Right lobe of liver (tissue), 6 donors: ENCODE measurements at regions not wholly inside any gene's neighbourhood (a gene's known extent, or its start where the extent isn't known, plus 50 kb on each side); places are given as distances from the start of the nearest gene placed in this dataset.

Source experiments
- ATAC-seq, 4 donors: fragments of 200-7000 bp; cut with Tn5 transposase; one replicate each; pipeline ENCODE4 v1.9.1; 2020; ENCODE audit warnings: mild to moderate bottlenecking in 4 of 4, moderate library complexity in 4 of 4
- DNase-seq, 3 donors: peaks; one replicate each; pipeline ENCODE4 v3.0.0-alpha.2; 2020
- H3K27ac ChIP-seq, 3 donors: fragments of 200-600 bp; one replicate each; pipeline ENCODE4 v1.8.0; 2022
- H3K27me3 ChIP-seq, 2 donors: fragments of 200-600 bp; one replicate each; pipeline ENCODE4 v1.8.0; 2022
- H3K36me3 ChIP-seq, 4 donors: fragments of 200-600 bp; sonication (generic) in 1 of 4; one replicate each; pipeline versions ENCODE4 v1.5.1 to v1.8.0; 2017 to 2022; ENCODE audit warnings: control low read depth in 1 of 4
- H3K4me1 ChIP-seq, 4 donors: fragments of 200-600 bp; sonication (generic) in 1 of 4; one replicate each; pipeline versions ENCODE4 v1.5.1 to v1.8.0; 2017 to 2022; ENCODE audit warnings: control low read depth in 1 of 4
- H3K4me3 ChIP-seq, 3 donors: fragments of 200-600 bp; one replicate each; pipeline ENCODE4 v1.8.0; 2022
- H3K9me3 ChIP-seq, 4 donors: fragments of 200-600 bp; sonication (generic) in 1 of 4; one replicate each; pipeline versions ENCODE4 v1.5.1 to v1.8.0; 2017 to 2022; ENCODE audit warnings: control low read depth in 1 of 4
- POLR2A ChIP-seq: fragments of 450-650 bp; IDR thresholded peaks from one replicate; pipeline ENCODE4 v1.6.1; 2017; ENCODE audit warnings: antibody characterized with exemption, mild to moderate bottlenecking
- WGBS: methylation state at CpG from one replicate; pipeline ENCODE4 v1.1.6; 2018; ENCODE audit warnings: low coverage, low lambda C conversion rate; ENCODE audit not compliant: insufficient coverage; ENCODE audit errors: missing lambda C conversion rate; 5-methylcytosine and 5-hydroxymethylcytosine counted together
- intact Hi-C, 2 donors: fragments of 100-400 bp; cut with DNase I; formaldehyde crosslinking; loops; one replicate each; pipeline versions ENCODE4 v1.11.2 to v1.14.1; 2022
- TF ChIP-seq, protein P1 (sequence below), 4 donors: fragments of 200-600 bp in 3 of 4; fragments of 450-650 bp in 1 of 4; IDR thresholded peaks; one replicate each; pipeline versions ENCODE4 v1.5.1 to v1.8.0; 2016 to 2022; ENCODE audit warnings: antibody characterized with exemption in 4 of 4, mild to moderate bottlenecking in 2 of 4
- donor health status: DM: no; HTN: yes; CAD: no.
- donor health status: DM: no; HTN: no; CAD: no.
- donor health status: DM: no; HTN: no; CAD: no.
- donor health status: DM: no; HTN: yes; CAD: no.
- donor health status: DM: no; HTN: yes; CAD: no.

DNA sequence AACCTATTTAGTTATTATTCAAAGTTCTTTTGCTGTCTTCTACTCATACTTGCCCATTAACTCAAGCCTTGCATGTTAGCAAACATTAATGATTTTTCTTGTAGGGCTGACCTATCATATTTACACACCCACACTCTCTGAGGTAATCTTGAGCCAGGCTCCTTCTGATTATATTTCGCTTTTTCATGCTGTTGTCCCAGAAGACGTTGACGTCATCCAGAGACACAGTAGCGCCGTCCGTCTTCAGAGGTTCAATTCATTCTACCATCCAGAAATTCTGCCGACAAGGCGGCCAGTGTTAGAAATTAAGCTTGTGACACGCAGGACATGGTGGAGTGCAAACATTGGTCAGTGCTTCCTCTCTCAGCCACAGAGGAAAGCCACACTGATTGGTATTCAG is 584.7 kb downstream of the BMP2 start:
- Histone ChIP-seq H3K4me3 (no peak overlapping the region), H3K36me3 (no peaks in the 10 kb centered on the region), H3K4me1 (no peaks in the 10 kb centered on the region), H3K9me3 (no peaks in the 10 kb centered on the region), H3K27me3 (no peaks in the 10 kb centered on the region), H3K27ac (no peak overlapping the region)
- TF ChIP-seq, protein P1, sequence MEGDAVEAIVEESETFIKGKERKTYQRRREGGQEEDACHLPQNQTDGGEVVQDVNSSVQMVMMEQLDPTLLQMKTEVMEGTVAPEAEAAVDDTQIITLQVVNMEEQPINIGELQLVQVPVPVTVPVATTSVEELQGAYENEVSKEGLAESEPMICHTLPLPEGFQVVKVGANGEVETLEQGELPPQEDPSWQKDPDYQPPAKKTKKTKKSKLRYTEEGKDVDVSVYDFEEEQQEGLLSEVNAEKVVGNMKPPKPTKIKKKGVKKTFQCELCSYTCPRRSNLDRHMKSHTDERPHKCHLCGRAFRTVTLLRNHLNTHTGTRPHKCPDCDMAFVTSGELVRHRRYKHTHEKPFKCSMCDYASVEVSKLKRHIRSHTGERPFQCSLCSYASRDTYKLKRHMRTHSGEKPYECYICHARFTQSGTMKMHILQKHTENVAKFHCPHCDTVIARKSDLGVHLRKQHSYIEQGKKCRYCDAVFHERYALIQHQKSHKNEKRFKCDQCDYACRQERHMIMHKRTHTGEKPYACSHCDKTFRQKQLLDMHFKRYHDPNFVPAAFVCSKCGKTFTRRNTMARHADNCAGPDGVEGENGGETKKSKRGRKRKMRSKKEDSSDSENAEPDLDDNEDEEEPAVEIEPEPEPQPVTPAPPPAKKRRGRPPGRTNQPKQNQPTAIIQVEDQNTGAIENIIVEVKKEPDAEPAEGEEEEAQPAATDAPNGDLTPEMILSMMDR (IDR thresholded peaks at IDR 0.05): no peak
- no peak for TF ChIP-seq POLR2A
- no peak for DNase-seq
- intact Hi-C loops: no loop called here
- ATAC-seq: peak in 1 of 4 donors; percentile 51
- 37% methylated on average over 9 of the region's 9 CpGs for WGBS

DNA sequence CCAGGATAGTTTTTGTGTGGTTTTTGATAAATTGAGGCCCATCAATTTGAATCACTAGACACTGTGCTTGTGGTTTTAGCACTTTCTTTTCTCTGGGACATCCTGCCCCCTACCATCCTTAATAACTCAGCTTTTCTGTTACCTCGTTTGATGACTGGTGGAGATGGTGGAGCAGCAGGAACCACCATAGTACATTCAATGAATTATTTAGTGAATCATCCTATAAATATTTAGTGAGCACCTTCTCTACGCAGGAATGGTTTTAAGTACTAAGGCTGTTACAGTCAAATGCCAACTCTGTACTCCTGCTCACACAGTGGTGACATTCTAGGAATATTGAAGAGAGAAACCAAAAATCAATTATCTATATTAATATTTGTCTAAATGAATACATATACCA is 585.2 kb downstream of the HAO1 start:
- TF ChIP-seq POLR2A: no peak
- TF ChIP-seq, protein P1 (IDR thresholded peaks at IDR 0.05): no peak
- no peaks in the 10 kb centered on the region for H3K4me1 ChIP-seq
- no peak for DNase-seq
- no peaks in the 10 kb centered on the region for H3K27me3 ChIP-seq
- ATAC-seq: no peak
- H3K4me3 ChIP-seq: no peak overlapping the region
- H3K36me3 ChIP-seq: no peaks in the 10 kb centered on the region
- intact Hi-C loops: no loop called here
- 41% methylated on average over 2 of the region's 2 CpGs for WGBS
- H3K27ac ChIP-seq: no peak overlapping the region
- no peaks in the 10 kb centered on the region for H3K9me3 ChIP-seq

DNA sequence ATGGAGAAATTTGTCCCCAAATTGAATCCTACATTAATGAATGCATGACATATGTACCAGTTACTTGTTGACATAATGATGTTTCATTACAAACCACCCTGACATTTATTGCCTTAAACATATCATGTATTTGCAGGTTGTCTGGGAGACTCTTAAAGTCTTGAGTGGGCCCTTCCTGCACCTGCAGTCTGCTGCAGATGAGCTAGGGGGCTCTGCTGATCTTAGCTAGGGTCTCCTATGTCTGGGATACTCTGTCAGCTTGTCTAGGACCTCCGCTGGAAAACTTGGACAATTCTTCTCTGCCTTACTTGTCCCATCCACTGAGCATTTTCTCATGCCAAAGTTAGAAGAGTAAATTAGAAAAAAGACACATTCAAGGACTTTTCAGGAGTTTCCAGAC is 581.6 kb downstream of the HAO1 start:
- TF ChIP-seq POLR2A: no peak
- TF ChIP-seq, protein P1 (IDR thresholded peaks at IDR 0.05): no peak
- no peak for ATAC-seq
- WGBS: no CpG with 5 or more reads among the region's 1 CpG

DNA sequence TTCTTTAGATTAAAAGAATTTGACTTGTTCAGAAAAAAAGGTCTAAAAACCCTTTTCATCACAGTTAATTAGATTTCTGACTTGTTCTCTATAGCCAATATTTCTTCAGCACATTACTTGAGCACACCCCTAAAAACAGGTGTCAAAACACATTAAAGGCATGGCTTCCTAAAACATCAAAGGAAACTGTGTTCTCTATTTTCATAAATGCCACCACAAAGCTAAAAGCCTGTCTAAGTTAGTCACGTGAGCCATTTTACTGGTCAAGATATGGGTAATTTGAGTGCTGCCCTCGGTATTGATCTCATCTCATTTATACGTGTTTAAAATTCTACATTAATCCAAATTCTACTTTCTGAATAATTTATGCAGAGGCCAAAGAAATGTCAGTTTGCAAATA is 580.5 kb downstream of the HAO1 start:
- WGBS: 80% methylated on average over 3 of the region's 3 CpGs
- DNase-seq (no peak), ATAC-seq (no peak)
- TF ChIP-seq, protein P1 (IDR thresholded peaks at IDR 0.05): no peak
- no peak for TF ChIP-seq POLR2A
- Histone ChIP-seq H3K9me3 (no peaks in the 10 kb centered on the region), H3K4me3 (no peak overlapping the region), H3K27ac (no peak overlapping the region), H3K4me1 (no peaks in the 10 kb centered on the region), H3K27me3 (no peaks in the 10 kb centered on the region), H3K36me3 (no peaks in the 10 kb centered on the region)
- intact Hi-C loops: no loop called here

More for the DNA sequence above, 581.6 kb downstream of the HAO1 start:
- Histone ChIP-seq H3K4me3 (no peak overlapping the region), H3K36me3 (no peaks in the 10 kb centered on the region), H3K9me3 (no peaks in the 10 kb centered on the region), H3K27ac (no peak overlapping the region), H3K27me3 (no peaks in the 10 kb centered on the region), H3K4me1 (no peaks in the 10 kb centered on the region)
- intact Hi-C loops: no loop called here
- DNase-seq: no peak

DNA sequence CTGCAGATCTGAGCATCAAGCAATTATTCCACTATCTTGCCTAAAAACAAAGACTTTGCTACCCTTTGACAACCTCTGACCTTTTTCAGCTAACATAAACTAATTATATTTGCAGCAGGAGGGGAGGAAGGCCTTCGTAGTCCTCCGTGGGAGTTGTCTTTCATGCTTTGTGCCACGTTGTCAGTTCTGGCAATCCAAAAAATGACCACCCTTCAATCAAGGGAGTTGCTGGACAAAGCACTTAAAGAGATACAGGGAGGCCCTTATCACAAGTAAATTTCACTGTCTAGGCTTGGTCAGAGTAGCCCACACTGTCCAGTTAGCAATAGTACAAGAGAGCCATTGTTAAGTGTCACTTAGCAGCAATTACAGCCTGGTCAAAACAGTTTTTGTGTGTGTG is 578.9 kb downstream of the HAO1 start:
- 56% methylated on average over 3 of the region's 3 CpGs for WGBS
- no peaks in the 10 kb centered on the region for H3K9me3 ChIP-seq
- no peaks in the 10 kb centered on the region for H3K27me3 ChIP-seq
- H3K4me1 ChIP-seq: no peaks in the 10 kb centered on the region
- ATAC-seq: no peak
- TF ChIP-seq, protein P1 (IDR thresholded peaks at IDR 0.05): no peak
- TF ChIP-seq POLR2A: no peak
- H3K4me3 ChIP-seq: no peak overlapping the region
- intact Hi-C loops: no loop called here
- no peaks in the 10 kb centered on the region for H3K36me3 ChIP-seq
- no peak for DNase-seq
- no peak overlapping the region for H3K27ac ChIP-seq
